Jurkat, Clone E6-1 (cell line): ENCODE measurements at regions not wholly inside any gene's neighbourhood (a gene's known extent, or its start where the extent isn't known, plus 50 kb on each side); places are given as distances from the start of the nearest gene placed in this dataset.

Experiments
- DNase-seq: peaks from one replicate; pipeline ENCODE4 v3.0.0-alpha.2; 2011; ENCODE audit warnings: low read depth, low spot score
- H3K4me3 ChIP-seq: 2 replicates; pipeline ENCODE4 v1.5.1; 2011; ENCODE audit warnings: mild to moderate bottlenecking, low read length, control low read depth, moderate library complexity

DNA sequence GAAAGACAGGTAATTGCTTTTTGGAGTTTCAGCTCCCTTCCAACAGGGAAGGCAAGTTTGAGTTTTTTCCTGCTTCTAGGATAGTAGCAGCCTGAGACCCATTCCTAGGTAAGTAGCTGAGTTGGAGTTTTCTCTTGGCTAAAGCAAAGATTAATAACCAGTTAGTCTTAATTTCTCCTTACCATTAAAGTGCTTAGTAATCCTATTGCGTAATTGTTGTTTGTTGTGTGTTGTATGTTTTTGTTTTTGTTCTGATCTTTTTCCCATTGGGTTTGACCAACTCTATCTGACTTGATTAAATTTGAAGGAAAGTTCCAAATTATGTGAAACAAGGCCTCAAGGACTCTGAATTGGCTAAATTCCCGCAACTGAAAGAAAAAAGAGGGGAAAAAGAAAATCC, 83.5 kb downstream of the TBX22 start:
- no peak overlapping the region for H3K4me3 ChIP-seq
- no peak for DNase-seq

DNA sequence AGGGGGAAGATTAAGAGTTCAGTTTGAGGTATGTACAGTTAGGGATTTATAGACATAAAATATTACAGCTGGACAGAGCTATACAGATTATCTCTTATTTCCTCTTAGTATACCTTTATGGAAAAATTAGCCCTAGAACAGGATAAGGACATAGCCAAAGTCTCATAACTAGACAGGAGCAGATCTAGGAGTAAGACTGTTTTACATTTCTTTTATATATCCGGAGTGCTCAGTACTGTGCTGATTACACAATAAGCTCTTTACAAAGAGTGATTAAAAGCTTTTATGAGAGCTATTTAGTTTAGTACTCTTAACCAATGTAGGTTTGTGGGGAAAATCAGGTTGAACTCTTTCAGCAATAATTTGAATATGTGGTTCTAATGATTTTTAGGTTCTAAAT, 105.8 kb downstream of the TBX22 start:
- no peak overlapping the region for H3K4me3 ChIP-seq
- DNase-seq = no peak

DNA sequence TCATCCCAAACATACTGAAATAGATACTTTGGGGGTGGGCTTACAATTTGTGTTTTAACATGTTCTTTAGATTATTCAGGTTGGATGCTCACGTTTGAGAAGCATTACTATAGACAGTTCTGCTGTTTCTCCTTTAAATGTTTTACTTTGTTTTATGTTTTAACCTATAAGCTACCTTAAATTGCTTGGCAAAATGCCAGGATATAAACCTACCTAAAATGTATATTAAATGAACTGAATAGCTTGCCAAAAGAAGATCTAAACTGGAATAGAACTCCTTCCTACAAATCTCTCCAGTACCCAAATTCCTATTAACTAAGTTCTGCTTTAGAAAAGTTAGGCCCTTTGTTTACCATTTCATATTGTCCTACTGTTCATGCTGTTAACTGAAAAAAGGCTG, 124.4 kb downstream of the TBX22 start:
- no peak overlapping the region for H3K4me3 ChIP-seq
- DNase-seq = no peak

DNA sequence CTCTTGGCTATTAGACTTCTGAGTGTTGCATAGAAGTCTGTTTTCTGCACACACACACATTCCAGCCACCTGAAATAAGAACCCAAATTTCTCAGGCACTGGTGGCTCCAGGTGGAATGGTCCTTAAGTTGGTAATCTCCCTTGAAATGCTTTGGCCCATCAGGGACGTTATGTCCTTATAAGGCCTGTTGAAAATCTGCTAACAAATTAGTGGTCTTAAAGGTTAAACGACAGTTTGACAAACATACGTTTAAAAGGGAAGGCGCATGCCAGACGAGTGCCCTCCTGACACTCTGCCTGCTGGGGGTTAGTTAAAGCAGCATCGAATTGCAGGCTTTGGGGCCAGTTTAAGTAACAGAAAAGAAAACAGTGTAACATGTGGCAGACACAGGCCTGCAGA, 125.0 kb downstream of the TBX22 start:
- H3K4me3 ChIP-seq = no peak overlapping the region
- DNase-seq = no peak

DNA sequence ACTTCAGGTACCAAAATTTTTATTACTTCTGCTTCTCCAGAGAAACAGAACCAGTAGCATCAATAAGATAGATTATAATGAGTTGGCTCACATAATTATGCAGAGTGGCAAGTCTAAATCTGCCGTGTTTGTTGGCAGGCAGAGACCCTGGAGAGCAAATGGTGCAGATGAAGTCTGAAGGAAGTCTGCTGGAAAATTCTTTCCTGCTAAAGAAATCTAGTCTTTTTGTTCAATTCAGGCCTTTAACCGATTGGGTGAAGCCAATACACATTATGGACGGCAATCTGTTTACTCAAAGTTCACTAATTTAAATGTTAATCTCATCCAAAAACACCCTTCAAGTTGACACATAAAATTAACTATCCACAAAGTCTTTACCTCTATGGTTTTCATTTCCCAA, 156.0 kb downstream of the TBX22 start:
- DNase-seq = no peak
- H3K4me3 ChIP-seq = no peak overlapping the region

DNA sequence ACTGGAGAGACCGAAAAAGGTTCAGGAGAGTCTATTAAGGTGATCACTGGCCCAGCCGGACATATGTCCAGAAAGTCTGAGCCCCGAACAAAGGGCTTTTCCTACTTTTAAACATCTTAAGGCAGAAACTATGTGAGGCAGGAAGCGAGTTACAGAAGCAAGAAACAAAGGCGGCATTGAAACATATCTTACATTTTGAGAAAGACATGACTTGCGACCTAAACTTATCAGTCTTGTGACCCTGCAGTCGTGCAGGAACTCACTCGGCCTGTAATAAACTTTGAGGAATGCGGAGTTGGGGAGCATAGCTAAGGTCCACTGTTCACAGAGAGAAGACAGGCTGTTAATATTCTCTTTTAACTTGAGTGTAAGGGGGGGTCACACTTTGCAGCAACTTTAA, 158.7 kb downstream of the TBX22 start:
- no peak for DNase-seq
- no peak overlapping the region for H3K4me3 ChIP-seq

DNA sequence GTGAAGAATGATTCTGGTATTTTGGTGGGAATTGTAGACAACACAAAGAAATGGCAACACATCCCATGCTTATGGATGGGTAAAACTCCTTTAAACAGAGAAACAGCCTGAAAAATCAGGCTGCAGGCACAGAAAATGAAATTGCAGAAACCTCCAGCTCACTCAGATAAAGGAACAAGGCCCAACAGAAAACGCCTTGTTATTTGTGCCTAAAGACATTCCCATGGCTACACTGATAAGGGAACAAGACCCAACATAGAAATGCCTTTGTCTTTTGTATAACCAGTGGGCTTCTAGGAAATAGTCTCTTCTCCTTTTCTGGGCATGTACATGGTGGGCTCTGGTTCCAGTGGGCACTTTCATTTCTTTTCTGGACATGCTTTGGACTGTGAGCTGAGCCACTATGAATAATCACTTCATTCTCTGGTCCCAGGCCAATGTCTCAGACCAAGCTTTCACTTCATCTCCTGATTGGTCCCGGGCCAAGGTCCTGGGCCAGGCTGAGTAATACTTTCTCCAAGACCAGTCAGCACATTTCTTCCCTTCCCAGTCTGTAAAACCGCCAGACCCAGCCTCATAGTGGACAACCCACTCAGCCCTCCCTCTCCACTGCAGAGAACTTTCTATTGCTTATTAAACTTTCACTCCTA, 160.5 kb downstream of the TBX22 start:
- DNase-seq = no peak
- no peak overlapping the region for H3K4me3 ChIP-seq

DNA sequence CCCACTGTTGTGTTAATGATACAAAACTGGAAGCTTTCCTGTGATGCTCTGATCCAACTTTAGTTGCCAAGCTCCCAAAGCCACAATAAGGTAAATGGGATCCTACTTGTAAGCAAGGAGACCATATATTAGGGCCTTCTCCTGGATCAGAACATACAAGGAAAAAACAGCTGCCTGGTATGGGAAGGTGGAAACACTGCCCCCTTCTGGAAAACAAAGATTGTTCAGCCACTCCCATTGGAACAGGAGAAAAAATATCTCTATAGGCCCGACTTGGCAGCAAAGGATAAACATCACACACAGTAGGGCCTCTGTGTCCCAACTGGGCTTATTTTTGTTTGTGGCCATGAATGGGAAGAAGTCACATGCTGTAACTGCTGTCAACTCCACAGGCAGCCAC, 166.5 kb downstream of the TBX22 start:
- DNase-seq = no peak

DNA sequence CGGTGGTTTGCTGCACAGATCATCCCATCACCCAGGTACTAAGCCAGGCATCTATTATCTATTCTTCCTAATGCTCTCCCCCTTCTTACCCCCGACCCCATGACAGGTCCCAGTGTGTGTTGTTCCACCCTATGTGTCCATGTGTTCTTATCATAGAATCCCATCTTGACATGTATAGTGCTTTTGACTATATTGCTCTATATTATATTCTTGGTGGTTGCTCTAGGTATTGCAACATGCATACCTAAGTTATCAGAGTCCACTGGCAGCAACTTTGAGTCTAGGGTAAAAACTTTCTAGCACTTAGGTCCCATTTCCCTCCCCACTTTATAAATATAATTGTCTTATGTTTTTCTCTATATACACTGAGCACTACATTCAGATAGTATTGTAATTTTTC, 170.3 kb downstream of the TBX22 start:
- DNase-seq = no peak
- H3K4me3 ChIP-seq = no peak overlapping the region

More for the DNA sequence above, 166.5 kb downstream of the TBX22 start:
- no peak overlapping the region for H3K4me3 ChIP-seq

DNA sequence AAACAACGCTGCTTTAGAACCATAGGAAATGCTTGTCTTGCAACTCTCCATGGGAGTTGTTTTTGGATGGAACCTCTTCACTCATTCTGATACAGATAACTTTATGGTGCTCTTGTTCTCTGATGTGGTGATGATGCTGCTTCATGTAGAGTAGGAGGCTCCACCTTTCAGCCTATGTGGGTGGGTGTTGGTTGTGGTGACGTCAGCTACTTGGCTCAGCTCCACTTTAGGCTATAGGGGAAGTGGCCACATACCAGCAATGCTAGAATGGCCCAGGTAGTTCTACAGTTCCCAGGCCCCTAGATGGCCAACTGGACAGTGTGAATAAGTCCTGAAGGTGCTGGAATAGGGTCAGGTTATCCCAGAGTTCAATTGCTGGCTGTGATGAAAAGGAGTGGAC, 192.1 kb downstream of the TBX22 start:
- no peak overlapping the region for H3K4me3 ChIP-seq
- DNase-seq = no peak

DNA sequence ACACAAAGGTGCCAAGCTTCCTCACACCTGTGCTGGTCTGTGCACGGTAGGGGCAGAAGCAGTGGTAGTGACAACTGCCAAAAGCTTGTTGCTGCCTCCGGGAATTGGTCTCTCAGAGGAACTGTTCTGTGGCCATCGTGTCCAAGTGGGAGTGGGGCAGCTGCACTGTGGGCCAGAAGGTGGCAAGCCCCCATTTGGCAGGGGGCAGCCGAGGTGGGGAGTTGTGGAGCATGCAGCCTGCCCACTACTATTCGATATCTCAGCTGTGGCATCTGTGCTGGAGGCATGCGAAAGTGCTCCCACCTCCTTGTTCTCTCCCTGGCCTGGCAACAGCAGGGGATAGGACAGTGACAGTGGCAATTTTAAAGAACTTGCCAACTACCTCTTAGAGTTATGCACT, 192.8 kb downstream of the TBX22 start:
- no peak for DNase-seq
- H3K4me3 ChIP-seq = no peak overlapping the region

DNA sequence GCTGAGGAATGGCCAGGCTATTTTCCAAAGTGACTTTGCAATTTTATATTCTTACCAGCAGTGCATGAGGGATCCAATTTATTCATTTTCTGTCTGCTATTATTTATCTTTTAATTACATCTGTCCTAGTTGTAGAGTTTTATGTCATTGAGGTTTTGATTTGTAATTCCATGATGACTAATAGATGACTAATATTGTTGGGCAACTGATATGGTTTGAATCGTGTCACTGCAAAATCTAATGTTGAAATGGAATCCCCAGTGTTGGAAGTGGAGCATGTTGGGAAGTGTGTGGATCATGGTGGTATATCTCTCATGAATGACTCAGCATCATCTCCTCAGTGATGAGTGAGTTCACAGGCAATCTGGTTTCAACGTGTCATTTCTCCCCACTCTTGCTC, 201.5 kb downstream of the TBX22 start:
- no peak for DNase-seq
- no peak overlapping the region for H3K4me3 ChIP-seq

DNA sequence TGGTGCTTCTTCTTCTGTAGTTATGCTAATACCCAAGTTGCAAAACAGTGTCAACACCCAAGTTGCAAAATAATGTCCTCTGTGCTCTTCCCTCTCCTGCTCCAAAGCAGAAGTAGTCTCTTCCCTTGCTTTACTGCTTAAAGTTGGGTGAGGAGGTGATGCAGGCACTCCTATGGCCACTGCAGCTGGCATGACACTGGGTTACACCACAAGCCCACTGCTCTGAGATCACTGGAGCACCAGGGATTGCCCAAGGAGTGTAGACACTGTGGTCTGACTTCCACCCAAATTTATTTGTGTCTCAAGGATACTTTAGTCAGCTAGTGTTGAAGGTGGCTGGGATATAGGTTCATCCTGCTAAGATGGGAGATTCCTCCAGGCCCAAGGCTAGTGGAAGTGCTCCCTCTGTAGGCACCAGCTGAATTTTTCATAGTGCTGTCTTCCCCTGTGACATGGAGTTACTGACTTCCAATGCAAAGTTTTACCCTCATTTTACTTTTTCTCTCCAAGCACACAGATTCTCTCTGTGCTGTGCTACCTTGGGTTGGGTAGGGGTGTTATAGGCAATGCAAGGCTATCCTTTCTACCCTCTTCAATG, 196.2 kb upstream of the TENT5D start:
- no peak for DNase-seq
- no peak overlapping the region for H3K4me3 ChIP-seq

DNA sequence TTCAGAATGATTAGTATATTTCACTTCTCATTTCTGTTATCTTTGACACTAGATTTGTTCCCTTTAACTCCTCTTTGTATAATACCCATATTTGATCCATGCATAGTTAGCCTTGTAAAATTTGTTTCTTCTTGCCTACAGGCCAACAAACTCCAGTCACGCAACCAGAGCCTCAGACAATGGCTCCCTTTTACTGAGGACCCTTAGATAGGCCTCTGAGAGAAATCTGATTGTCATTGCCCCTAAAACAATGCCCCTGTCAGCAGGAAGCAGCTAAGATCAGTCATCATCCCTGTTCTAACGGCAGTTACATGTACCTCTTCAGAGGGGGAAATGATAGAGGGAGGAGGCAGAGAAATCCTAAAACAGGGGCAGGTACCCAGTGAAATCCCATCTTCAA, 190.6 kb upstream of the TENT5D start:
- H3K4me3 ChIP-seq = no peak overlapping the region
- DNase-seq = no peak

DNA sequence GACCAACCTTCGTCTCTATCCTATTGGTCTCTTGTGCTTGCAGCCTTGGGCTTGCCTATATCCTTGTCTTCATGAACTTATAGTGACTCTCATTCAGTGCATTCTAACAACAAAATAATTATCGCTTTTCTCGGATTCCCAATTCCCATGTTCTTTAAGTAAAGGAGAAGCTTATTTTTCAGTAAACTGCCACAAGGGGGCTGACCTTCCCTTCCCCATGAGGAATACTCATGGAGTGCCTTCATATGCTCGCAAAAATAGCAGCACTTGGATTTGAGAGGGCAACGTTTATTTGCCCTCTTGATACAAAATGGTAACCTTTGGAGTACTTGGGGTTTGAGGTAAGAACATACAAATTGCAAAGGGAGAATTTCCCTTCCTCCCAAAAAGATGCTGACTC, 183.2 kb upstream of the TENT5D start:
- no peak overlapping the region for H3K4me3 ChIP-seq
- DNase-seq = no peak

DNA sequence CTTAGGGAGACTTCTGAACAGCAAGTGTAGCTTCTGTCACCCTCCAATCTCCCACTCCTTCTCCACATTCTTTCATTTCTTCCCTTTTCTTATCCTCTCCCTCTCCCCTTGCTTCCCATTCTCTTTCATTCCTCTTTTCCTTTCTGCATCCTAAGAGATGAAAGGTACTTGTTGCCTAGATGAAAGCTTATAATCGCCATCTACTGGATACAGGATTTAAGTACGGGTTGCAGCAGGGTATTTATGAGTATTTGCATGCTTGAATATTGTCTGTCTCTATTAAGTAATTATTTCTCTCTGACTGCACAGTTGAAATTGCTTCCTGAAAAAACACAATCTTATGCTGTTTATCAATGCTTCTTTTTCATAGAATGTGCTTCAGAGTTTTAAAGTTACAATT, 174.0 kb upstream of the TENT5D start:
- no peak overlapping the region for H3K4me3 ChIP-seq
- DNase-seq = no peak

DNA sequence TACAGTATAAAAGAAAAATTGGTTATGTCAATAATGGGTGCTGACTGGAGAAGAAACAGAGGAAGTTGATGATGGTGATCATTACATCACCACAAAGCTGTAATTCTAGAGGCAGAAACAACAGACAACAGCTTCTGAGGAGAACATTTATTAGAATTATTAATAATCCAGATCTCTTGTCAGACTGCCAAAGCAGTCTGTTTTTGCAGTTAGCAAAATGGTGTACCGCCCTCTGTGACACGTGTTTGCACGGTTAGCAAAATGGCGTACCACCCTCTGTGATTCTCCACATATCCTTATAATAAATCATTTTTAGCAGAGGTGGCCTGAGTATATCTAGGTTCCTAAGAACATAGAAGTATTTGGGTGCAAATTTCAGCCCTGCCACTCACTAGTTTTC, 154.0 kb upstream of the TENT5D start:
- no peak overlapping the region for H3K4me3 ChIP-seq
- DNase-seq = no peak

DNA sequence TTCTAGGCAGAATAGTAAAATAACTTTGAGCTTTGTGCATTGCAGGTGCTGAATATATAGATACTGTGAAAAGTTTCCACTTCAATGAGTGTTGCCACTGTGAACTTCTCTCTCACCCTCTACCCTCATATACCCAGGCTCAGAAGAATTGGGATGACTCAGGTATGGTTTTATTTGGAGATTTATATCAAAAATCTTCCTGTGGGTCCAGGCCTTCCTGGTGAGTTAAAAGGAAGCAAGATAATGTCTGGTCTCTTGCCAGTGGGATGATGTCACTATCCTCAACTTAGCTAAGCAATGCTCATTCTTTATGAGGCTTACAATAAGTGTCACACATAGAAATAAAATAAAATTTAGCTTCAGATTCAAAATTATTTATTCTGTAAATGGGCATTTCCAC, 153.3 kb upstream of the TENT5D start:
- no peak overlapping the region for H3K4me3 ChIP-seq
- DNase-seq = no peak

DNA sequence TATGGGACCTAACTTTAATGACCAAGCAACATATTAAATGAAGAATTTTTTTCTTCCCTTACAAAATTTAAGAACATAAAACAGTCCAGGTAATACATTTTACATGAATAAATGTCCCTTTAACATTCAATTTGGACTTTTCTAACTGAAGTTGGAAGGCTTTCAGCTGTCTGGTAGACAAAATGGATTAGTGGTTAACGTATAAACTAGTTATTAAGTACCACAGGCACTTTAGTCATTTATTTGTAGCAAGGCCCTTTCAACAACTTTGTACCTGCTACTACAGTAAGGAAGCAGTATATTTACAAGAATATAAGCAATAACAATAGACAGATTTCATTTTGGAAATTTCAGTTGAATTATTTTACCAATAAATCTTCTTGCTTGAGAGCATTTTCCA, 152.5 kb upstream of the TENT5D start:
- no peak for DNase-seq

DNA sequence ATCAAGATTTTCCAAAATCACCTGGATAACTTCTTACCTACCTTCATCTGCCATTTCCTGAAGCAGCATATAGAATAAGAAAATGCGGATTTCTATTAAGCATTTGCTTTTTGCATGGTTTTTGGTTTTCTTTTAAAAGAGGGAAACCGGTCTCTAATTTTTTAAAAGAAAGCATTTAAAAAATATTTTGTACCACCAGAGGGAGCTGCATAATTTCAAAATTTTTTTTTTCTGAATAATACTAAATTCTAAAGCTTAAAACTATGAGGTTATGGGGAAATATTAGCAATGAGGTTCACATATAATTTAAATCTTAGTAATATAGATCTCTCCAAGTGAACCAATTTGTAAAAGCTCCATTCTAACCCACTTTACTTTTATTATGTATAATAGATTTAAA, 137.7 kb upstream of the TENT5D start:
- DNase-seq = no peak
- no peak overlapping the region for H3K4me3 ChIP-seq

More for the DNA sequence above, 152.5 kb upstream of the TENT5D start:
- no peak overlapping the region for H3K4me3 ChIP-seq

DNA sequence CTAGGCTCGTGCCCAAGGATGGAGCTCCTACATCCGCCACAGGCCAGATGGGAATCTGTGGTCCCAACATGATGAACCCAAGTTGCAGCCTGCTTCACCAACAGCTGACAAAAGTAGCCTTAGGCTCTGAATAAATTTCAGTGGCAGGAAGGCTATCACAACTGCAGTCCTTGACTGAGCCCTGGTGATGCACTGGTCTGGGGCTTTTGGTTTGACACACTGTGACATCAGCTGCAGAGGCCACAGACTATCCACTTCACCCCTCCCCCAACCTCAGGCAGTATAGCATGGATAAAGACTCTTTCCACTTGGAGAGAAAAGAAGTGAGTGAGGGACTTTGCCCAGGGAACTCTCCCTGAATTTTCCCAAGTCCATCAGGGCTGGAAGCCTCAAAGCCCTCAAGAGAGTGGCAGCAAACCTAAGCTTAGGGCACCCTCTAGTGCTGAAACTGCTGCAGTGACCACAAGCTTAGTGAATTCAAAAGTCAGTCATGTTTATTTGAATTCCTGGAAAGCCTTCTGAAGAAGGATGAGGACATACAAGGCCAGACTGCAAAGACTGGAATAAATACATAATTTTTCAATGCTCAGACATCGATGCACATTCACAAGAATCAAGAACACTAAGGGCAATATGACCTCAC, 135.0 kb upstream of the TENT5D start:
- H3K4me3 ChIP-seq = no peak overlapping the region
- DNase-seq = peak; percentile 2
